Nephron progenitor cell (in vitro differentiated cells): ENCODE measurements at regions not wholly inside any gene's neighbourhood (a gene's known extent, or its start where the extent isn't known, plus 50 kb on each side); places are given as distances from the start of the nearest gene placed in this dataset.

Experiments used
- DNase-seq: peaks from one replicate; pipeline ENCODE4 v3.0.0; 2021
- H3K27ac Mint-ChIP-seq: 2 replicates; pipeline ENCODE4 v1.8.0; 2021; ENCODE audit warnings: mild to moderate bottlenecking, moderate library complexity, mixed read lengths
- H3K27me3 Mint-ChIP-seq: 2 replicates; pipeline ENCODE4 v1.8.0; 2021; ENCODE audit warnings: mild to moderate bottlenecking, low read depth, mixed read lengths; ENCODE audit not compliant: poor library complexity
- H3K36me3 Mint-ChIP-seq: 2 replicates; pipeline ENCODE4 v1.8.0; 2021; ENCODE audit warnings: low read depth, mixed read lengths
- H3K4me1 Mint-ChIP-seq: 2 replicates; pipeline ENCODE4 v1.8.0; 2021; ENCODE audit warnings: mixed read lengths
- H3K4me3 Mint-ChIP-seq: 2 replicates; pipeline ENCODE4 v1.8.0; 2021; ENCODE audit warnings: mild to moderate bottlenecking, moderate library complexity, mixed read lengths
- H3K9me3 Mint-ChIP-seq: 2 replicates; pipeline ENCODE4 v1.8.0; 2021; ENCODE audit warnings: mild to moderate bottlenecking, moderate library complexity, mixed read lengths
- CTCF ChIP-seq: fragments of 200-600 bp; sonication (generic); IDR thresholded peaks from 2 replicates; pipeline ENCODE4 v1.5.0; 2021; ENCODE audit warnings: antibody characterized with exemption

- Mint-ChIP-seq H3K9me3 (no peaks in the 10 kb centered on the region), H3K36me3 (no peaks in the 10 kb centered on the region), H3K27me3 (no peaks in the 10 kb centered on the region), H3K4me3 (no peak overlapping the region), H3K27ac (no peak overlapping the region), H3K4me1 (peaks cover 7% of the 10 kb centered on the region)
- no peak for TF ChIP-seq CTCF
- no peak for DNase-seq
Measured at GRCh38 chr3:18241837-18242236, 183.3 kb downstream of the SATB1 start.

- Mint-ChIP-seq H3K27me3 (peaks cover under 1% of the 10 kb centered on the region), H3K4me1 (no peaks in the 10 kb centered on the region), H3K9me3 (no peaks in the 10 kb centered on the region), H3K27ac (no peak overlapping the region), H3K36me3 (no peaks in the 10 kb centered on the region), H3K4me3 (no peak overlapping the region)
- no peak for TF ChIP-seq CTCF
- DNase-seq: no peak
Measured at GRCh38 chr3:18239674-18240073, 185.5 kb downstream of the SATB1 start.

- no peak for TF ChIP-seq CTCF
- H3K9me3 Mint-ChIP-seq: no peaks in the 10 kb centered on the region
- no peaks in the 10 kb centered on the region for H3K36me3 Mint-ChIP-seq
- no peak overlapping the region for H3K27ac Mint-ChIP-seq
- no peak overlapping the region for H3K4me3 Mint-ChIP-seq
- peaks cover 8% of the 10 kb centered on the region for H3K4me1 Mint-ChIP-seq
- DNase-seq: no peak
- H3K27me3 Mint-ChIP-seq: peaks cover 8% of the 10 kb centered on the region
Measured at GRCh38 chr3:18238746-18239331, 186.3 kb downstream of the SATB1 start.

- Mint-ChIP-seq H3K9me3 (no peaks in the 10 kb centered on the region), H3K27ac (no peak overlapping the region), H3K36me3 (no peaks in the 10 kb centered on the region), H3K27me3 (peaks cover 10% of the 10 kb centered on the region), H3K4me3 (no peak overlapping the region), H3K4me1 (peaks cover 9% of the 10 kb centered on the region)
- no peak for TF ChIP-seq CTCF
- DNase-seq: no peak
Measured at GRCh38 chr3:18238332-18238731, 186.8 kb downstream of the SATB1 start.

GRCh38 chr3:18237251-18238005 is 187.7 kb downstream of the SATB1 start:
- Mint-ChIP-seq H3K27ac (no peak overlapping the region), H3K36me3 (no peaks in the 10 kb centered on the region), H3K27me3 (peaks cover 12% of the 10 kb centered on the region), H3K9me3 (no peaks in the 10 kb centered on the region), H3K4me3 (no peak overlapping the region), H3K4me1 (peaks cover 9% of the 10 kb centered on the region)
- TF ChIP-seq CTCF: no peak
- DNase-seq: no peak

- Mint-ChIP-seq H3K27me3 (peaks cover 12% of the 10 kb centered on the region), H3K4me3 (no peak overlapping the region), H3K9me3 (no peaks in the 10 kb centered on the region), H3K27ac (no peak overlapping the region), H3K36me3 (no peaks in the 10 kb centered on the region), H3K4me1 (peaks cover 9% of the 10 kb centered on the region)
- no peak for TF ChIP-seq CTCF
- DNase-seq: no peak
Measured at GRCh38 chr3:18236726-18237125, 188.4 kb downstream of the SATB1 start.
